ENCODE measurements at regions not wholly inside any gene's neighbourhood (a gene's known extent, or its start where the extent isn't known, plus 50 kb on each side); places are given as distances from the start of the nearest gene placed in this dataset.

DNA sequence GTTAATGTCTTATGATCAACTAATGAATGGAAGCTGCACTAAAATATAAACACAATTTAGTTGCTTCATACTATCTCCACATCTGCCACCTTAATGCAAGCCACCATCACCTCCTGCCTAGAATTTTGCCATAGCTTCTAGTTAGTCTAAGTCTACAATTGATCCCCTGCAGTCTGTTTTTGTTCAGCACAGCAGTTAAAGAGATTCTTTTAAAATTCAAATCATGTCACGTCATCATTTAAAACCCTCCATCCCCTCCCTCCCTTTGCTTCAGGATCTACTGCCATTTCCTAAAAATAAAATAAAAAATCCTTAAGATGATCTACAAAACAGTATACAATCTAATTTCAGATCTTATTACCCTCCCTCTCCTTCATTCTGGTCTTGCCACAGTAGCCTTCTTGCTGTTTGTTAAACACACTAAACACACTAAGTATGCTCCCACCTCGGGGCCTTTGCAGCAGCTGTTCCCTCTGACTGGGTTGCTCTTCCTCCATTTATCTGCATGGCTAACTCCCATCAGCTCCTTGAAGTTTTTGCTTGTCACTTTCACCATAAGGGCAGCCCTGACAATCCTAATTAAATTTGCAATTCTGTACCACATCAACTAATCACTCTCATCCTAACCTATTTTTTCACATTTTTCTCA lies 97.0 kb upstream of the FOXP2 start:
- H3K36me3 ChIP-seq (ENCODE audit: control insufficient read depth in 4 of 4, insufficient read depth in 4 of 4, low read length in 4 of 4): no peaks in the 10 kb centered on the region
- no peak overlapping the region for H3K9ac ChIP-seq (ENCODE audit: insufficient read depth in 1 of 2, low read length in 2 of 2)
- ATAC-seq (ENCODE audit: insufficient read depth, low FRiP score) (no peak), DNase-seq (no peak)
- no peak overlapping the region for H3K4me3 ChIP-seq
- H3K4me1 ChIP-seq (ENCODE audit: control insufficient read depth in 5 of 5, insufficient read depth in 5 of 5, low read length in 5 of 5): no peaks in the 10 kb centered on the region
- H3K27ac ChIP-seq (ENCODE audit: low read depth in 1 of 2, low read length in 1 of 2): no peak overlapping the region
- WGBS, 2 donors: 45 to 46% methylated on average over 2 of the region's 2 CpGs
- TF ChIP-seq CTCF (IDR thresholded peaks at IDR 0.05; ENCODE audit: control extremely low read depth, extremely low read depth): no peak
- H3K9me3 ChIP-seq (ENCODE audit: control insufficient read depth in 4 of 4, insufficient read depth in 3 of 4, low read length in 3 of 4): no peaks in the 10 kb centered on the region
- no peaks in the 10 kb centered on the region for H3K27me3 ChIP-seq (ENCODE audit: control insufficient read depth in 3 of 3, insufficient read depth in 3 of 3, low read length in 2 of 3)

DNA sequence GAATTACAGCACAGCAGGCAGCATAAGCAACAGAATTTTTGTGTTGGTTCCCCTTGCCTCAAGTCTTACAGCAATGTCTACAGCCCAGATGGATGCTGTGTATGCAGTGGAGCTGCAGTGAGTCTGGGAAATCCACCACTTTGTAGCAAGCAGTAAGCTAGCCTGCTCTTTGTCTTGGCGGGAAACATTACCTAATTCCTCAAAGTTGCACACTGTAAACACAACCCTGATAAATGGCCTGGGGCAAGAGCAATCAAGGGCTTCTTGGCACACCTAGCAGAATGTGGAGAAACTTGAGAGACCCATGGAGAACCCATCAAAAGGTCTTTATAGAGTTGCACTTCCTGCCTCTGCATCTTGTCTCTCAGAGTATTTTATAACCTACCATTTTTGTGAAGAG lies 102.0 kb upstream of the FOXP2 start:
- Histone ChIP-seq H3K36me3 (ENCODE audit: control insufficient read depth in 4 of 4, insufficient read depth in 4 of 4, low read length in 4 of 4) (no peaks in the 10 kb centered on the region), H3K27me3 (ENCODE audit: control insufficient read depth in 3 of 3, insufficient read depth in 3 of 3, low read length in 2 of 3) (no peaks in the 10 kb centered on the region), H3K9ac (ENCODE audit: insufficient read depth in 1 of 2, low read length in 2 of 2) (no peak overlapping the region), H3K4me3 (no peak overlapping the region), H3K27ac (ENCODE audit: low read depth in 1 of 2, low read length in 1 of 2) (no peak overlapping the region), H3K4me1 (ENCODE audit: control insufficient read depth in 5 of 5, insufficient read depth in 5 of 5, low read length in 5 of 5) (peaks cover 0 to 1% (median 0%) of the 10 kb centered on the region in 5 donors), H3K9me3 (ENCODE audit: control insufficient read depth in 4 of 4, insufficient read depth in 3 of 4, low read length in 3 of 4) (no peaks in the 10 kb centered on the region)
- ATAC-seq (ENCODE audit: insufficient read depth, low FRiP score) (peak; percentile 28), DNase-seq (peak in 1 of 3 donors; percentile 9)
- 63 to 85% methylated on average over 1 of the region's 1 CpG for WGBS, 2 donors
- no peak for TF ChIP-seq CTCF (IDR thresholded peaks at IDR 0.05; ENCODE audit: control extremely low read depth, extremely low read depth)

- DNase-seq (peak in 2 of 3 donors; percentile 33 to 58), ATAC-seq (ENCODE audit: insufficient read depth, low FRiP score) (peak; percentile 23)
- Histone ChIP-seq H3K27me3 (ENCODE audit: control insufficient read depth in 3 of 3, insufficient read depth in 3 of 3, low read length in 2 of 3) (no peaks in the 10 kb centered on the region), H3K9ac (ENCODE audit: insufficient read depth in 1 of 2, low read length in 2 of 2) (no peak overlapping the region), H3K4me3 (no peak overlapping the region), H3K9me3 (ENCODE audit: control insufficient read depth in 4 of 4, insufficient read depth in 3 of 4, low read length in 3 of 4) (no peaks in the 10 kb centered on the region), H3K36me3 (ENCODE audit: control insufficient read depth in 4 of 4, insufficient read depth in 4 of 4, low read length in 4 of 4) (no peaks in the 10 kb centered on the region), H3K4me1 (ENCODE audit: control insufficient read depth in 5 of 5, insufficient read depth in 5 of 5, low read length in 5 of 5) (peaks cover 0 to 1% (median 0%) of the 10 kb centered on the region in 5 donors), H3K27ac (ENCODE audit: low read depth in 1 of 2, low read length in 1 of 2) (no peak overlapping the region)
- no peak for TF ChIP-seq CTCF (IDR thresholded peaks at IDR 0.05; ENCODE audit: control extremely low read depth, extremely low read depth)
- WGBS, 2 donors: 74 to 90% methylated on average over 6 of the region's 6 CpGs
Measured at GRCh38 chr7:114310345-114311110, 104.1 kb upstream of the FOXP2 start.

Measured in lung (tissue), 11 donors.